ENCODE measurements at regions not wholly inside any gene's neighbourhood (a gene's known extent, or its start where the extent isn't known, plus 50 kb on each side); places are given as distances from the start of the nearest gene placed in this dataset.

- ChIA-PET CTCF (interaction anchor here (1.0 kb wide), 1 partner anchor 24 kb away, joined by 4 read pairs; no protein-coding TSS in a partner anchor), POLR2A (ENCODE audit: unreplicated experiment) (interaction anchor here (0.6 kb wide), 2 partner anchors 12 to 294 kb away, joined by 3 read pairs; no protein-coding TSS in a partner anchor)
- peak overlapping the region; percentile 96 for H3K27ac ChIP-seq (ENCODE audit: low read length)
- H2AFZ ChIP-seq (ENCODE audit: low read length): peak overlapping the region; percentile 40
- no peaks in the 10 kb centered on the region for H3K36me3 ChIP-seq (ENCODE audit: low read depth, low read length)
- no peak for DNase-seq
- no peaks in the 10 kb centered on the region for H3K9me2 ChIP-seq (replicated peaks; ENCODE audit: low read length)
- ATAC-seq: no peak; the same call in 1 of the 2 replicates
- peaks cover 17% of the 10 kb centered on the region for H3F3A ChIP-seq (ENCODE audit: low read length, unreplicated experiment)
- TF ChIP-seq, protein P1, sequence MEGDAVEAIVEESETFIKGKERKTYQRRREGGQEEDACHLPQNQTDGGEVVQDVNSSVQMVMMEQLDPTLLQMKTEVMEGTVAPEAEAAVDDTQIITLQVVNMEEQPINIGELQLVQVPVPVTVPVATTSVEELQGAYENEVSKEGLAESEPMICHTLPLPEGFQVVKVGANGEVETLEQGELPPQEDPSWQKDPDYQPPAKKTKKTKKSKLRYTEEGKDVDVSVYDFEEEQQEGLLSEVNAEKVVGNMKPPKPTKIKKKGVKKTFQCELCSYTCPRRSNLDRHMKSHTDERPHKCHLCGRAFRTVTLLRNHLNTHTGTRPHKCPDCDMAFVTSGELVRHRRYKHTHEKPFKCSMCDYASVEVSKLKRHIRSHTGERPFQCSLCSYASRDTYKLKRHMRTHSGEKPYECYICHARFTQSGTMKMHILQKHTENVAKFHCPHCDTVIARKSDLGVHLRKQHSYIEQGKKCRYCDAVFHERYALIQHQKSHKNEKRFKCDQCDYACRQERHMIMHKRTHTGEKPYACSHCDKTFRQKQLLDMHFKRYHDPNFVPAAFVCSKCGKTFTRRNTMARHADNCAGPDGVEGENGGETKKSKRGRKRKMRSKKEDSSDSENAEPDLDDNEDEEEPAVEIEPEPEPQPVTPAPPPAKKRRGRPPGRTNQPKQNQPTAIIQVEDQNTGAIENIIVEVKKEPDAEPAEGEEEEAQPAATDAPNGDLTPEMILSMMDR (conservative IDR thresholded peaks at IDR 0.05; ENCODE audit: low read depth, low read length): no peak
- TF ChIP-seq EZH2 (IDR thresholded peaks at IDR 0.05; ENCODE audit: low read length, unreplicated experiment) (no peak), EZH2phosphoT487 (IDR thresholded peaks at IDR 0.05; ENCODE audit: borderline replicate concordance, low read length) (no peak)
- peak overlapping the region; percentile 73 for H3K9ac ChIP-seq (ENCODE audit: low read length)
- H3K4me1 ChIP-seq (ENCODE audit: insufficient read depth, low read length): peaks cover 52% of the 10 kb centered on the region
- intact Hi-C loops (cut with micrococcal nuclease): loop anchor here (1.0 to 10.0 kb wide), 8 partner anchors 24 to 455 kb away; no protein-coding TSS in a partner anchor
- BruUV-seq (replicated peaks): TSS peak; percentile 57
- H3K79me2 ChIP-seq (ENCODE audit: low read length): no peaks in the 10 kb centered on the region
- H3K27me3 ChIP-seq (ENCODE audit: low read length): no peaks in the 10 kb centered on the region
- H4K20me1 ChIP-seq (ENCODE audit: low read length): no peaks in the 10 kb centered on the region
- no peaks in the 10 kb centered on the region for H3K9me3 ChIP-seq (ENCODE audit: low read length)
- H3K4me2 ChIP-seq (ENCODE audit: low read length): peak overlapping the region; percentile 75
- H3K4me3 ChIP-seq (ENCODE audit: low read length): peak overlapping the region; percentile 19; the same call in 1 of the 2 replicates
Measured at GRCh38 chr2:150165988-150166312, 321.5 kb downstream of the RND3 start.

GRCh38 chr2:150165442-150165841 lies 322.0 kb downstream of the RND3 start:
- Histone ChIP-seq H3K36me3 (ENCODE audit: low read depth, low read length) (no peaks in the 10 kb centered on the region), H3K4me3 (ENCODE audit: low read length) (peak overlapping the region; percentile 19; the same call in 1 of the 2 replicates), H3F3A (ENCODE audit: low read length, unreplicated experiment) (peaks cover 17% of the 10 kb centered on the region), H3K27me3 (ENCODE audit: low read length) (no peaks in the 10 kb centered on the region), H3K79me2 (ENCODE audit: low read length) (no peaks in the 10 kb centered on the region), H3K4me2 (ENCODE audit: low read length) (peak overlapping the region; percentile 75), H3K9me3 (ENCODE audit: low read length) (no peaks in the 10 kb centered on the region), H3K27ac (ENCODE audit: low read length) (peak overlapping the region; percentile 96), H3K9me2 (replicated peaks; ENCODE audit: low read length) (no peaks in the 10 kb centered on the region), H3K9ac (ENCODE audit: low read length) (peak overlapping the region; percentile 73), H2AFZ (ENCODE audit: low read length) (no peak overlapping the region), H4K20me1 (ENCODE audit: low read length) (no peaks in the 10 kb centered on the region), H3K4me1 (ENCODE audit: insufficient read depth, low read length) (peaks cover 52% of the 10 kb centered on the region)
- intact Hi-C loops (cut with micrococcal nuclease): loop anchor here (5.0 to 10.0 kb wide), 5 partner anchors 33 to 391 kb away; no protein-coding TSS in a partner anchor
- BruUV-seq (replicated peaks): no TSS peak
- ChIA-PET CTCF (no interaction called here), POLR2A (ENCODE audit: unreplicated experiment) (no interaction called here)
- ATAC-seq (no peak), DNase-seq (no peak)
- TF ChIP-seq, protein P1 (conservative IDR thresholded peaks at IDR 0.05; ENCODE audit: low read depth, low read length): no peak
- no peak for TF ChIP-seq EZH2phosphoT487 (IDR thresholded peaks at IDR 0.05; ENCODE audit: borderline replicate concordance, low read length)

DNA sequence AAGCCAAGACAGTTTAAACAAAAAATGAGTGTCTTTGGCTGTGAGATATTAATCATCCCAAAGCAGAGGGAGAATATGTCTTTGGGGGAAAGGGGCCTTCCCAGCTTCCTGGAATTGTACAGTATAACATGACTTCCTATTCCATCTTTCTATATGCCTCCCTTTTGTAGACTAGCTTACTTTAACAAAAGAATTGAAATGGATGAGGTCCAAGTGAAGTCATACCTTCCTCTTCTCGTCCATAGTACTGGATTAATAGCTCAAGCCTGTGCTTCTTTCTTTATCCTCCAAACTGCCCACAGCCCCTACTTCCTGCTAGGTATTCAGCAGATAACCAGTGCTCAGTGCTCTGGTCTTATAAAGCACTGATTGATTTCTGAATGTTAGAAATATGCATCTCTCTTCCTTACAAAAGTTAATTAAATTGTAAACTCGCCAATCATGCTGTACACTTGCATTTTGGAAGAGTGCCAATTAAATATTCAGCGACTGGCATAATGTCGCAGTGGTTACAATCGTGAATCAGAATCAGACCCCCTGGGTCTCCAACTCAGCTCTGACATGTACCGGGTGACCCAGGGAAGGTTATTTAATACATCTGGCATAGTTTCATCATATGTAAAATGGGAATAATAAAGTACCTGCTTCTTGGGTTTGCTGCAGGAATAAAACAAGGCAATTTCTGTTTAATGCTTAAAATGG lies 325.1 kb downstream of the RND3 start:
- Histone ChIP-seq H3K9me2 (replicated peaks; ENCODE audit: low read length) (no peaks in the 10 kb centered on the region), H3K27ac (ENCODE audit: low read length) (no peak overlapping the region), H3K4me2 (ENCODE audit: low read length) (no peak overlapping the region), H3K36me3 (ENCODE audit: low read depth, low read length) (no peaks in the 10 kb centered on the region), H3K4me1 (ENCODE audit: insufficient read depth, low read length) (peaks cover 29% of the 10 kb centered on the region), H3K4me3 (ENCODE audit: low read length) (no peak overlapping the region), H3K9me3 (ENCODE audit: low read length) (no peaks in the 10 kb centered on the region), H3F3A (ENCODE audit: low read length, unreplicated experiment) (peaks cover 12% of the 10 kb centered on the region), H3K27me3 (ENCODE audit: low read length) (no peaks in the 10 kb centered on the region), H4K20me1 (ENCODE audit: low read length) (no peaks in the 10 kb centered on the region), H3K9ac (ENCODE audit: low read length) (no peak overlapping the region), H2AFZ (ENCODE audit: low read length) (no peak overlapping the region), H3K79me2 (ENCODE audit: low read length) (no peaks in the 10 kb centered on the region)
- no peak for DNase-seq
- intact Hi-C loops (cut with micrococcal nuclease): loop anchor here (10.0 kb wide), 2 partner anchors 238 to 388 kb away; no protein-coding TSS in a partner anchor
- ChIA-PET POLR2A (ENCODE audit: unreplicated experiment) (no interaction called here), CTCF (no interaction called here)
- TF ChIP-seq EZH2phosphoT487 (IDR thresholded peaks at IDR 0.05; ENCODE audit: borderline replicate concordance, low read length): no peak
- no peak for TF ChIP-seq EZH2 (IDR thresholded peaks at IDR 0.05; ENCODE audit: low read length, unreplicated experiment)
- TF ChIP-seq, protein P1 (conservative IDR thresholded peaks at IDR 0.05; ENCODE audit: low read depth, low read length): no peak
- no peak for ATAC-seq
- no TSS peak for BruUV-seq (replicated peaks)

All from PC-3 (cell line).